ENCODE measurements at regions not wholly inside any gene's neighbourhood (a gene's known extent, or its start where the extent isn't known, plus 50 kb on each side); places are given as distances from the start of the nearest gene placed in this dataset.
A peak's percentile ranks its signal among the peaks of the same experiment; 100 is the strongest.

DNA sequence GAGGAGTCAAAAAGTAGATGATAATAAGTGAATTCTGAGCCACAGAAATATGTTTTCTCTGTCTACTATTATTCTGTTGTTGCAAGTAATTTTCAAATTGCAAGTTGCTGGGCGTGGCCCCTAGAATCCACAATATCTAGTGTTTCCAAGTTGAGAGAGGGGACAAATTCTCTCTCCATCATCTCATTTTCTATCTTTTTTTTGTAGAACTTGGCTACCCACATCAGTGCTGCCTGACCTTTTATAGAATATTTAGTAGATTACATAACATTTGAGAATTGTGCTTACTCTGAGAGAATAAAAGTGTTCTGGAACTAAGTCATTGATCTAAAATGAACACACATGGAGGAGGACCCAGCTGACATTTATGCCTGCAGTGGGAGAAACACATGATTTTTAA is 110.9 kb upstream of the CSNK1A1L start:
- DNase-seq (ENCODE audit: low spot score): no peak

DNA sequence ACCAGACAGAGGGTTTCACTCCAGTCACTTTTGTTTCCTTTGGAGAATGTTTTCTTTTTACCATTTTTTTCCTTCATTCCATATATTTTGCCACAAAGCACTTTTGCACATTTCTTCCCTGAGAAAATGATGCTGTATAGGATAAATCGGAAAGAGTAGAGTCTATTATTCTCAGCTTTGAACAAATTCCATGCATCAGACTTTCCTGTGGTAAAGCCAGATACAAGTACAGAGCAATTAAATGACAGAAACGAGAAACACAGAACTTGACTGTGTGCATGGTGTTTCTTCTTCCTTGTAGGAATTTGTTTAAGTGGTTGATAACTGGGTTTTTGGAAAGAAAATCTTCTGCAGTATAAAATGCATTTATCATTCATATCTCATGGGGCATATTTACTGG is 107.4 kb upstream of the CSNK1A1L start:
- DNase-seq (ENCODE audit: low spot score): no peak

- no peak for DNase-seq (ENCODE audit: low spot score)
Measured at GRCh38 chr13:37211487-37211886, 106.0 kb upstream of the CSNK1A1L start.

DNA sequence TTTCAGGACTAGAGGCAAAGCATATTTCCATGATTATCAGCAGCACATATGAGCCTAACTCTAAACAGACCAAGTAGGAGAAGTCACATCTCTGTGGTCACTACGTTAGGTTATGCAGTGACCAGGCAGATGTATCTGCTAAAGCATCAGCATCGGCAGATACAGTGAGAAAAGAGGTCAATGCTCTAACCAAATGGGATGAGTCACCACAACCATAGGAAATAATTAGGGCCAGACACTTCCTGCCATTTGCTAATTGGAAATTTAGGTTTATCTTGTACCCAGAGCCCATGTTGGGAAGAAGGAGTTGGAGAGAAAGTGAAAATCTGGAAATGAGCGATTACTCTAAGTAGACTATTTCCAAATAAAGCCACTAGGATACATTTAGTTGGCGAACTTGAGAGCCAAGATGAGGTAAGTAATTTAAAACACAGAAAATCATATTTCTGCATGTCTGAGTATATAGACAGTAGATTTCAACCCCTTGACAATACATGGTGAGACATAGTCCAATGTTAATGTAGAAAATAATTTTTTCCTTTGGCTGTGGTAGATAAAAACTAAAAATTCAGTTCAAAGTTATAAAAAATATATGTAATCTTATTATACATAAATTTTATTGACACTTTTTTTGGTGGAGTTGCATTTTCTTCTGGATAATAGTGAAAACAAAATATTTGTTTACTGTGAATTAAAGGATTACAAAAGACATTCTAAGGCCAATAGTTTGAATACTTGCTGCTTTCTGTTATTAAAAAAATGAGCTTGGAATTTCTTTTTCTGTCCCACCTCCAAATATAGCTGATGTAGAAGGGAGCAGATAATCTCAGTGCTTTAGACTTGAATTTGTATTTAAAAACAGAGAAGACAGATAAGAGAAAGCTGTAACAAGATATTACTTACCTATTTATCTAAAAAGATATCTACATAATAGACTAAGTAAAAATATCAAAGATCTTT is 104.4 kb upstream of the CSNK1A1L start:
- no peak for DNase-seq (ENCODE audit: low spot score)

DNA sequence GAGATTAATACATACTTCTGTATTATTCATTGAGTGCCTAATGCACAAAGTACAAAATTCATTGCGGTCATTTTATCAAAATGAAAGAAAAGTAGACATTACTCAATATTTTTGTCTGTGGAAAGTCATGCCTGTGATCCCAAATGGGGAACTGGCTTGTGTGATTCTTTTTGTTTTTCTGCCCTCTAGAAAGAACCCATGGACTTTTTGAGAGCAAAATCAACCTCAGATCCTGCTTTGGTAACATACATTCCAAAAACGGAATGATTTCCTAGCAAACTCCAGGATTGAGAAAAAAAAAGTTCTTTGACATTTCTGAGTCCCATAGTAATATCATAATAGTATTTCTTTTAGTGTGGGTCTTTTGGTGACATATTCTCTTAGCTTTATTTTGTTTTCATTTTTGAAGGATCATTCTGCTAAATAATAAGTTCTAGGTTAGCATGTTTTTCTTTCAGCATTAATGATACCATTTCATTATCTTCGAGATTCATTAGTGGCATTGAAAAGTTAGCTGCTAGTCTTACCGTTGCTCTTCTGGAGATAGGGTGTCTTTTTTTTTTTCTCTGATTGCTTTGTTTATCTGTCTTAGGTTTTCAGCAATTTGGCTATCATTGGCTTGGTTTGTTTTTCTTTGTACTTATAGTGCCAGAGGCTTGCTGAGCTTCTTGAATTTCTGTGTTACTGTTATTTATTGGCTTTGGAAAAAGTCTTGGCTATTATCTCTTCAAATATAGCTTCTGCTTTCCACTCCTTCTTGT is 102.4 kb upstream of the CSNK1A1L start:
- no peak for DNase-seq (ENCODE audit: low spot score)

- no peak for DNase-seq (ENCODE audit: low spot score)
Measured at GRCh38 chr13:37202264-37202663, 96.8 kb upstream of the CSNK1A1L start.

- DNase-seq (ENCODE audit: low spot score): no peak
Measured at GRCh38 chr13:37201081-37201480, 95.6 kb upstream of the CSNK1A1L start.

DNA sequence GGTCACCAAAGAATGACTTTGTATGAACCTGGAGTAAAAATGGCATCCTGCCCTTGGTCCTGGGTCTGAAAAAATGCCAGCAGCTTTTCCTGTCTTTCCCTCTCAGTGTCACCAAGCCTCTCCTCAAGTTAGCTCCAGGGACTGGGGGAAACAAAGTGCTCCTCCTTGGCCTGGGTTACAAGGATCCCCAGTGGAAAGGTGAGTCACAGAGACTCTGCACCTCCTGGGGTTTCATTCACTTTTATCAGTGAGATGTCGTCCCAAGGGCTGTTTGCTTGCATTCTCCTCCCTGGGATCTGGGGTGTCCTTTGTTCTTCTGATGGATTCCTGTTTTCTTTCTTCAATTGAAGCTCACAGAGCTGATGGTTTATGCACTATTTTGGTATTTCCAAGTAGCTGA is 93.2 kb upstream of the CSNK1A1L start:
- DNase-seq (ENCODE audit: low spot score): no peak

DNA sequence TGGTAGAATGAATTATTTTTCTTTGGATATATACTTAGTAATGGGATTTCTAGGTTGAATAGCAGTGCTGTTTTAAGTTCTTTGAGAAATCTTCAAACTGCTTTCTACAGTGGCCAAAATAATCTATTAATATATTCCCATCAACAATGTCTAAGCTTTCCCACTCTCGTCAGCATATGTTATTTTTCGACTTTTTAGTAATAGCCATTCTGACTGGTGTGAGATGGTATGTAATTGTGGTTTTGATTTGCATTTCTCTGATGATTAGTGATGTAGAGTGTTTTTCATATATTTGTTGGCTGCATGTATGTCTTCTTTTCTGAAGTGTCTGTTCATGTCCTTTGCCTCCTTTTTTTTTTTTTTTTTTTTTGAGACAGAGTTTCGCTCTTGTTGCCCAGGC is 90.2 kb upstream of the CSNK1A1L start:
- DNase-seq (ENCODE audit: low spot score): no peak

- DNase-seq (ENCODE audit: low spot score): no peak
Measured at GRCh38 chr13:37194428-37194861, 89.0 kb upstream of the CSNK1A1L start.

DNA sequence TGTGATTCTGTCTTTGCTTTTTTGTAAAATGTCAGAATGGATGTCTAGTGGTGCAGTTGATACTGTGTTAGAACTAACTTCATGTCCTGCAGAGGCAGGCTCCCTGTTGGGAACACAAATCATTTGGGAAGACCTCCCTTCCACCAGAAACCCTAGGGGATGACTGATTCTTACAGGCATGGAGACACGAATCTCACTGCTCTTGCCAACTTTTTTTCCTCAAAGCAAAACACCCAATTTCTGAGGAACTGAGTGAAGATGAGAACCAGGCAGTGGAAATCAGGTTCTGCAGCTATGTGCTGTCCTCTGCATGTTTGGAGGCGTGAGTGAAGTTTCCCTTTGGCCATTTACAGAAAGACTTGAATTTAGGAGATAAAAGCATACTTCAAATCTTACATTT is 87.5 kb upstream of the CSNK1A1L start:
- DNase-seq (ENCODE audit: low spot score): no peak

DNA sequence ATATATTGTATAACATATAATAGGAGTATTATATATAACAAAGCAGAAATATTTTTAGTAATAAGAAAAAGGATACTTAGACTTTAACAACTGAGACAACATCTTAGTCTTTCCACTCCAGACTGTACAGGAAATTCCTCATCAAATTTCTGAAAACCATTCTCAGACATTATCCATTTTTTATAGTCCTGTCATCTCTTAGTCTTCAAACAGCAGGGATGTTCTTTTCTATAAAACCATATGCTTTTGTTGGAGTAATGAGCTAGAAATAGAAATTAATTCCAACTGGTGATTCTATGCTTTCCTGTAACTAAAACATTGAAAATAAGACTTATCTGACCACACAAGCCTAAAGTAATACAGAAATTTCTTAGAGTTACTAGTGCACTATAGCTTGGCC is 82.2 kb upstream of the CSNK1A1L start:
- no peak for DNase-seq (ENCODE audit: low spot score)

GRCh38 chr13:37187105-37187504 is 81.6 kb upstream of the CSNK1A1L start:
- no peak for DNase-seq (ENCODE audit: low spot score)

- no peak for DNase-seq (ENCODE audit: low spot score)
Measured at GRCh38 chr13:37181620-37182019, 76.2 kb upstream of the CSNK1A1L start.

GRCh38 chr13:37179645-37180044 is 74.2 kb upstream of the CSNK1A1L start:
- DNase-seq (ENCODE audit: low spot score): no peak

GRCh38 chr13:37177125-37177524 is 71.7 kb upstream of the CSNK1A1L start:
- DNase-seq (ENCODE audit: low spot score): no peak

DNA sequence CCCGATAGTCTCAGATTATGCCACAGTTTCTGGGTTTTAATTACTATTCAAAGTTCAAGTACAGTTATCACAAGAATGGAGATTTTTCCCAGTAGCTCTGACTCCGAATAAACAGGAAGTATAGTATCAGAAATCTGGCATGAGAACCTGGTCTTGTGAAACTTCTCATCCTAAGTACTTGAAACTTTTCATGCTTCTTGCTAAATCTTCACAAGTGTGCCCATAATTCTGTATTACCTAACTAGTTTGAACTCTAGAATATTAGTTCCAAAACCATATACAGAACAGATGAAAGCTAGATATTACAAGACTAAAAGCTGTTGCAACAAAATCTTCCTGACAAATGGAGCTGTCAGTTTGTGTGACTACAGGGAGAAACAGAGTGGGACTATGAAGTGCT is 70.5 kb upstream of the CSNK1A1L start:
- DNase-seq (ENCODE audit: low spot score): no peak

DNA sequence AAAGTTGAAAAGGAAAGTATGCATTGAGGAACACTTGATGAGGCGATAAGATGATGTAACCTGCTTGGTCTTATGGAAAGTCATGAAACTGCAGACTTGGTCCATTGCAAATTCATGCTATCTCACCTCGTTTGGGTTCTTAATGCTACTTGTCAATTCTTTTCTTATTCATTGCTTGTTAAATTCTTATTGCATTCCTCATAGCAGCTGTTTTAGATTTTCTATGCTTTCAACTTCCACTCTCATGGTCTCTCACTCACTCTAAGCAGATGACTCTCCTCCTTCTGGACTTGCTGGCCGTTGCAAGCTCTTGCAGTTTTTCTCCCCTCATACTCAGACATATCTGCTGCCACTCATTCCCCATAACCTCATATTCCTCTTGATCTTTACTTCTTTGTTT is 67.8 kb upstream of the CSNK1A1L start:
- DNase-seq (ENCODE audit: low spot score): no peak

- peak; percentile 29 for DNase-seq (ENCODE audit: low spot score)
Measured at GRCh38 chr13:37172226-37172625, 66.8 kb upstream of the CSNK1A1L start.

DNA sequence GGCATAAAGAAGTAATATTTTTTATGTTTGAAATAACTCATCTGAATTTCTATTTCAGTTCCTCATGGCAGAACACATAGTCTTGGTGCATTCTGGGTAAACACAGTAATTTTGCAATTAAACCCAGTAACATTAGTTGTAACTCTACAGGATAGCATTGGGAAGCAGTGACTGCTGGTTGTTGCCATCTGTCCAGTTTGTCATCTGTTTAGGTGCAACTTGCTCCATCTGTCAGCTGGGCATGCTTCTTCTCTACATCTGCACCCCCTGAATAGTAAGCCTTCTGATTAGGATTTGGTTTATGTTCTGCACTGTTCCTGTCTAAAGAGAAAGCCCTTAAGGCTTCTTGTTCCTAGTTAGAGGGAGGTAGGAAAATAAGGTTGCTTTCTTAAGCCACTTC is 63.5 kb upstream of the CSNK1A1L start:
- peak; percentile 58 for DNase-seq (ENCODE audit: low spot score)

- DNase-seq (ENCODE audit: low spot score): no peak
Measured at GRCh38 chr13:37168151-37168550, 62.7 kb upstream of the CSNK1A1L start.

DNA sequence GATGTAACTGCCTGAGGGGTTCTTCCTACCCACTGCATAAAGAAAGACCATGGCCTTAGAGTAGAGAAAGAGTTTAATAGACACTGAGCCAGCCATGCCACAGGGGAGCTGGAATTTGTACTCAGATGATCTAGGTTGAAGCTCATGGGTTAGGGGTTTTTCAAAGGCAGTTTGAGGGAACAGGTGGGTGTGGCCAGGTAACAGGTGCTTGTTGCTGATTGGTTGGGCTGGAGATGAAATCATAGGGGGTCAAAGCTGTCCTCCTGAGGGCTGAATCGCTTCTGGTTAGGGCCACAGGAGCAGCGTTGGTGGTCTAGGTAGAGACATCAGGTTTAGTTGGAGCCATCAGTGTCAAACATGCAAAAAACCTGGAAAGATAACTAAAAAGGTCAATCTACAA is 59.2 kb upstream of the CSNK1A1L start:
- no peak for DNase-seq (ENCODE audit: low spot score)

DNA sequence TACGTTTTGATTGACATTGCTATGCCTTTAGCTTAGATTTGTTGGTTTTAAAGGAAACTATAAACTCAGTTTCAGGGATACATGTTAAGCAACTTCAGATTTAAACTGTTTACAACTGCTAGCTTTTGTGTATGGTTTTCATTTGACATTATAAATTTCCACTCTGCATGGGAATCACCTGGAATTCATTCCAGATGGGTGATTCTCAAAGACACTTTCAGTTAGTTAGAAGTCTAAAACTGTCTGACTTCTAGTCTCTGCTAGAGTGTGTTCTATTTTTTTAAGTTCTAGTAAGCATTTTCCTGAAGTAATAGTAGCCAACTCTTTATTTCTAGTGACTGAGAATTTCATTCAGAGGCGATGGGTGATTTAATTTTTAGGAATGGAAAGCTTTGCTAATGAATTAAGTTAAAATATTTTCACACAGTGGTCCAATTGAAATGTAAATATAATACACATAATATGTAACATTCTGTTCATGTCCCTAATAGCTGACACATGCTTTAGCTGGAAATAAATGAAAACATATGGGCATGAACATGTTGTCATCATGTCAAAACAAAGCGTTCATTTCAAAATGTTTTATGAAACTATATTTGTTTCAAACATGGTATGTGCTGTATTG is 58.3 kb upstream of the CSNK1A1L start:
- DNase-seq (ENCODE audit: low spot score): no peak

All from Ammon's horn (tissue), 1 donor.